ENCODE measurements at regions not wholly inside any gene's neighbourhood (a gene's known extent, or its start where the extent isn't known, plus 50 kb on each side); places are given as distances from the start of the nearest gene placed in this dataset.

DNA sequence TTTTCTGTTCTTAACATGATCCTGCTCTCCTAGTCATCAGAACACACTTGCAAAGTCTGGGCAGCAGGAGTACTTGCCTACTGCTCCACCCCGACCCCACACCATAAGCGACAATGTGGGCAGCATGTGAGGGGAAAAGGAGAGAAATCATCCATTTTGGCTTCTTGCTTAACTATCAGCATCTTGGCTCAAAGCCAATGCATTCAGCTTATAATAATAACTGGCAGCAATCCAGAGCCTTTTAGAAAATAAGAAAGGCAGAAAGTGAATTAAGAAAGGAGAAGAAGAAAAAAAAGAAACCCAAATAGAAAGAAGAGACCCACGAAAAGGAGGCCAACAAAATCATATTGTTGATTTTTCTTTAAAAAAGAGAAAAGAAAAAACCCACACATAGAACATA lies 930.8 kb downstream of the BCL11B start:
- TF ChIP-seq POLR2A (IDR thresholded peaks at IDR 0.05) (no peak), EP300 (IDR thresholded peaks at IDR 0.05) (no peak)
- TF ChIP-seq, protein P1, sequence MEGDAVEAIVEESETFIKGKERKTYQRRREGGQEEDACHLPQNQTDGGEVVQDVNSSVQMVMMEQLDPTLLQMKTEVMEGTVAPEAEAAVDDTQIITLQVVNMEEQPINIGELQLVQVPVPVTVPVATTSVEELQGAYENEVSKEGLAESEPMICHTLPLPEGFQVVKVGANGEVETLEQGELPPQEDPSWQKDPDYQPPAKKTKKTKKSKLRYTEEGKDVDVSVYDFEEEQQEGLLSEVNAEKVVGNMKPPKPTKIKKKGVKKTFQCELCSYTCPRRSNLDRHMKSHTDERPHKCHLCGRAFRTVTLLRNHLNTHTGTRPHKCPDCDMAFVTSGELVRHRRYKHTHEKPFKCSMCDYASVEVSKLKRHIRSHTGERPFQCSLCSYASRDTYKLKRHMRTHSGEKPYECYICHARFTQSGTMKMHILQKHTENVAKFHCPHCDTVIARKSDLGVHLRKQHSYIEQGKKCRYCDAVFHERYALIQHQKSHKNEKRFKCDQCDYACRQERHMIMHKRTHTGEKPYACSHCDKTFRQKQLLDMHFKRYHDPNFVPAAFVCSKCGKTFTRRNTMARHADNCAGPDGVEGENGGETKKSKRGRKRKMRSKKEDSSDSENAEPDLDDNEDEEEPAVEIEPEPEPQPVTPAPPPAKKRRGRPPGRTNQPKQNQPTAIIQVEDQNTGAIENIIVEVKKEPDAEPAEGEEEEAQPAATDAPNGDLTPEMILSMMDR (IDR thresholded peaks at IDR 0.05): no peak
